Smooth muscle cell (in vitro differentiated cells): ENCODE measurements at regions not wholly inside any gene's neighbourhood (a gene's known extent, or its start where the extent isn't known, plus 50 kb on each side); places are given as distances from the start of the nearest gene placed in this dataset.
A peak's percentile ranks its signal among the peaks of the same experiment; 100 is the strongest.

Source experiments
- DNase-seq: peaks from one replicate; lab custom pipeline; 2025; ENCODE audit not compliant: unreplicated experiment; lab: John Stamatoyannopoulos, UW
- H2AFZ ChIP-seq: fragments of 200-600 bp; sonication (generic); 2 replicates; pipeline ENCODE4 v1.6.0; 2016; ENCODE audit warnings: antibody characterized with exemption, low read depth, mild to moderate bottlenecking
- H3F3A ChIP-seq: fragments of 200-600 bp; sonication (generic); 2 replicates; pipeline ENCODE4 v1.6.0; 2017; ENCODE audit warnings: antibody characterized with exemption, low read depth
- H3K27ac ChIP-seq: fragments of 200-600 bp; sonication (generic); 2 replicates; pipeline ENCODE4 v1.5.1; 2016; ENCODE audit warnings: low read depth, mild to moderate bottlenecking
- H3K27me3 ChIP-seq: fragments of 200-600 bp; sonication (generic); 2 replicates; pipeline ENCODE4 v1.6.1; 2016; ENCODE audit warnings: low read depth, mild to moderate bottlenecking
- H3K36me3 ChIP-seq: fragments of 200-600 bp; sonication (generic); 2 replicates; pipeline ENCODE4 v1.5.1; 2016; ENCODE audit warnings: low read depth
- H3K4me1 ChIP-seq: fragments of 200-600 bp; sonication (generic); 2 replicates; pipeline ENCODE4 v1.5.1; 2016; ENCODE audit warnings: low read depth
- H3K4me2 ChIP-seq: fragments of 200-600 bp; sonication (generic); 2 replicates; pipeline ENCODE4 v1.6.0; 2016; ENCODE audit warnings: mild to moderate bottlenecking
- H3K4me3 ChIP-seq: fragments of 200-600 bp; sonication (generic); 2 replicates; pipeline ENCODE4 v1.5.1; 2016; ENCODE audit warnings: mild to moderate bottlenecking
- H3K79me2 ChIP-seq: fragments of 200-600 bp; sonication (generic); 2 replicates; pipeline ENCODE4 v1.6.0; 2016; ENCODE audit warnings: low read depth, mild to moderate bottlenecking
- H3K9ac ChIP-seq: fragments of 200-600 bp; sonication (generic); 2 replicates; pipeline ENCODE4 v1.6.0; 2016; ENCODE audit warnings: low read depth
- H3K9me3 ChIP-seq: fragments of 200-600 bp; sonication (generic); replicated peaks from 2 replicates; pipeline ENCODE4 v1.5.1; 2016; ENCODE audit warnings: low read depth
- H4K20me1 ChIP-seq: fragments of 200-600 bp; sonication (generic); 2 replicates; pipeline ENCODE4 v1.6.0; 2016; ENCODE audit warnings: low read depth
- WGBS: methylation state at CpG from one replicate; pipeline ENCODE4 v1.1.7; 2016; ENCODE audit warnings: low lambda C conversion rate; 5-methylcytosine and 5-hydroxymethylcytosine counted together
- TF ChIP-seq, protein P1 (sequence below): fragments of 200-600 bp; sonication (generic); IDR thresholded peaks from 2 replicates; pipeline ENCODE4 v1.5.1; 2017; ENCODE audit warnings: borderline replicate concordance, mild to moderate bottlenecking, antibody characterized with exemption; ENCODE audit not compliant: insufficient read depth, poor library complexity, severe bottlenecking

DNA sequence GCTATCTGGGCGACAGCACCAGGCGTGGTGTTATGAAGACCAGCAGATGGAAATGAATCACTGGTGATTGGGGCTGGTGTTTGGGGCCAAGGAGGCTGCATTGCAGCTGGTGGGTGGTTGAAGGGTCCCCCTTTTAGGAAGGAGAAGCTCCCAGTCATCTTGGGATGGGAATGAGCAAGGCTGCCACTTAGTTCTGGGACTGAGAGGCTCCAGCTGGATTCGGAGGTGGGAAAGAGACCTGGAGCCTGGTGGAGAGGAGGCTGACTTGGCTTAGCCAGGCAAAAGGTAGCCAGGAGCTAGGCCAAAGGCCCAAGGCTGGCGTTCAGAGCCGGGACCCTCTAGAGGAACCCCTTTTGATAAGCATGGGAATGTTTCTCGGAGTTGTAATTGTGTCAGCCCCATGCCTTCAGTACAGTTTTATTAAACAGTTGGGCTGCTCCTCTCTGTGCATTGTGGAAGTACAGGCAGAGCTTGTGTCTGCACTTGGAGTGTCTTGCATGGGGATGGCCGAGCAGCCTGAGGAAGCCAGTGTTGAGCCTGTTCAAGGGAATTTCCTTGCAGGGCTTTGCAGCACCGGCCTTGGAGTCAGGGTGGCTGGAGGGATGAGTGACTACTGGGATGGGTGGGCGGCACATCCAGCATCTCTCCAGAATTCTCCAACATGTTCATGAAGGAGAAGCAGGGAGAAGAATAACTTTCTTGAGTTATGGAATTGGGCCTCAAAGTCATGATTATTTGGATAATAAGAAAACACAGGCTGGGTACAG lies 234.9 kb downstream of the BAMBI start:
- H3K4me1 ChIP-seq: no peaks in the 10 kb centered on the region
- 83% methylated on average over 9 of the region's 9 CpGs for WGBS
- H3K79me2 ChIP-seq: no peaks in the 10 kb centered on the region
- H4K20me1 ChIP-seq: no peaks in the 10 kb centered on the region
- TF ChIP-seq, protein P1, sequence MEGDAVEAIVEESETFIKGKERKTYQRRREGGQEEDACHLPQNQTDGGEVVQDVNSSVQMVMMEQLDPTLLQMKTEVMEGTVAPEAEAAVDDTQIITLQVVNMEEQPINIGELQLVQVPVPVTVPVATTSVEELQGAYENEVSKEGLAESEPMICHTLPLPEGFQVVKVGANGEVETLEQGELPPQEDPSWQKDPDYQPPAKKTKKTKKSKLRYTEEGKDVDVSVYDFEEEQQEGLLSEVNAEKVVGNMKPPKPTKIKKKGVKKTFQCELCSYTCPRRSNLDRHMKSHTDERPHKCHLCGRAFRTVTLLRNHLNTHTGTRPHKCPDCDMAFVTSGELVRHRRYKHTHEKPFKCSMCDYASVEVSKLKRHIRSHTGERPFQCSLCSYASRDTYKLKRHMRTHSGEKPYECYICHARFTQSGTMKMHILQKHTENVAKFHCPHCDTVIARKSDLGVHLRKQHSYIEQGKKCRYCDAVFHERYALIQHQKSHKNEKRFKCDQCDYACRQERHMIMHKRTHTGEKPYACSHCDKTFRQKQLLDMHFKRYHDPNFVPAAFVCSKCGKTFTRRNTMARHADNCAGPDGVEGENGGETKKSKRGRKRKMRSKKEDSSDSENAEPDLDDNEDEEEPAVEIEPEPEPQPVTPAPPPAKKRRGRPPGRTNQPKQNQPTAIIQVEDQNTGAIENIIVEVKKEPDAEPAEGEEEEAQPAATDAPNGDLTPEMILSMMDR: no peak
- H3K9ac ChIP-seq: no peak overlapping the region
- H3F3A ChIP-seq: peaks cover 13% of the 10 kb centered on the region
- H3K4me3 ChIP-seq: no peak overlapping the region
- no peaks in the 10 kb centered on the region for H3K9me3 ChIP-seq
- no peaks in the 10 kb centered on the region for H3K27me3 ChIP-seq
- no peak overlapping the region for H2AFZ ChIP-seq
- no peak overlapping the region for H3K27ac ChIP-seq
- no peak overlapping the region for H3K4me2 ChIP-seq
- no peaks in the 10 kb centered on the region for H3K36me3 ChIP-seq
- DNase-seq: no peak

- no peaks in the 10 kb centered on the region for H3K79me2 ChIP-seq
- H3K36me3 ChIP-seq: no peaks in the 10 kb centered on the region
- peaks cover 10% of the 10 kb centered on the region for H3F3A ChIP-seq
- H4K20me1 ChIP-seq: no peaks in the 10 kb centered on the region
- no peak overlapping the region for H3K4me2 ChIP-seq
- H3K4me1 ChIP-seq: no peaks in the 10 kb centered on the region
- DNase-seq: no peak
- no peak overlapping the region for H3K9ac ChIP-seq
- no peak overlapping the region for H2AFZ ChIP-seq
- no peaks in the 10 kb centered on the region for H3K27me3 ChIP-seq
- H3K9me3 ChIP-seq: no peaks in the 10 kb centered on the region
- H3K4me3 ChIP-seq: no peak overlapping the region
- WGBS: 71% methylated on average over 12 of the region's 12 CpGs
- TF ChIP-seq, protein P1: no peak
- peak overlapping the region; percentile 49 for H3K27ac ChIP-seq
Measured at GRCh38 chr10:28913436-28914237, 236.3 kb downstream of the BAMBI start.

DNA sequence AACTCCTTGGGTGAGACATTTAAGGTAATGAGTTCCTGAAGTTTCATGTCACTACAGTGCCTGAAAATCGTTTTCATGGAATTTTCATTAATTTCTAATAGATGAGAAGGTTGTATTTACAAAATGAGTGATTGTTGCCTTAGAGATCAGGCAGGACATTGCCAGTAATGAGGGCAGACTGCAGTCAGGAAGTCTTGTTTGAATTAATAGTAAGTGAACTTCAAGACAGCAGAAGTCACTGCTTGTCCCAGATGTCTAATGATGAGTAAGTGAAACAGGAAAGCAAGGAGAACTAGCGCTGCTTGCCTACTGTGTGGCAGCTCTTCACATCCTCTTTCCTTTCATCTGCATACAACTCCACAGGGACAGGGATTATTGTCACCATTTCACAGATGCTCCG lies 237.4 kb downstream of the BAMBI start:
- TF ChIP-seq, protein P1: no peak
- Histone ChIP-seq H3K9me3 (no peaks in the 10 kb centered on the region), H3K4me2 (peak overlapping the region; percentile 33), H3K36me3 (no peaks in the 10 kb centered on the region), H3K79me2 (no peaks in the 10 kb centered on the region), H3K9ac (no peak overlapping the region), H3K4me1 (no peaks in the 10 kb centered on the region), H2AFZ (peak overlapping the region; percentile 16), H3F3A (peaks cover 10% of the 10 kb centered on the region), H3K27me3 (no peaks in the 10 kb centered on the region), H3K4me3 (no peak overlapping the region), H4K20me1 (no peaks in the 10 kb centered on the region), H3K27ac (peak overlapping the region; percentile 49)
- WGBS: 59% methylated on average over 3 of the region's 3 CpGs
- no peak for DNase-seq
